HG03558 (cell line): ENCODE measurements at regions not wholly inside any gene's neighbourhood (a gene's known extent, or its start where the extent isn't known, plus 50 kb on each side); places are given as distances from the start of the nearest gene placed in this dataset.
"Not testable (repeated sequence)": the region's sequence is repeated elsewhere in the genome, so short reads cannot be mapped to it uniquely, and the experiment has no call there.

Source experiments
- ATAC-seq: cut with Tn5 transposase; IDR thresholded peaks from one replicate; pipeline ENCODE4 v1.9.1; 2021; ENCODE audit warnings: moderate number of reproducible peaks; ENCODE audit not compliant: unreplicated experiment; ENCODE audit errors: extremely low read depth

DNA sequence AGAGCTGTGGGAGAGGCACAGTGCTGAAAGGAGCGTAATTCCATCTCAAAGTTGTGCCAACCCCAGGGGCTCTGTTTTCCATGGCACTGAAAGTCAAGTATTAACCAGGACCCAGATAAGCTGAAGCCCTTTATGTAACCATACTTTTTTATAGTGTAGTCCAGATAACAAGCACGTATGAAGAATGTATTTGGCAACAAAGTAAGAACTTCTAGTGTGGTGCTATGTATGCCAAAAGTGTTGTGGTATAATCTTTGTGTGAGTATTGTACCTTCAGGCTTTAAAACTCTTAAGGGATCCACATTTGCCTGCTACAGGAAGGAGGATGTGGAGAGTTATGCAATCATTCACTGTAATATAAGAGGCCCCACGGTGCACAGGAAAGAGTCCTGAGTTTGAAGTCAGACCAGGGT is 129.4 kb downstream of the IBTK start:
- no peak for ATAC-seq

DNA sequence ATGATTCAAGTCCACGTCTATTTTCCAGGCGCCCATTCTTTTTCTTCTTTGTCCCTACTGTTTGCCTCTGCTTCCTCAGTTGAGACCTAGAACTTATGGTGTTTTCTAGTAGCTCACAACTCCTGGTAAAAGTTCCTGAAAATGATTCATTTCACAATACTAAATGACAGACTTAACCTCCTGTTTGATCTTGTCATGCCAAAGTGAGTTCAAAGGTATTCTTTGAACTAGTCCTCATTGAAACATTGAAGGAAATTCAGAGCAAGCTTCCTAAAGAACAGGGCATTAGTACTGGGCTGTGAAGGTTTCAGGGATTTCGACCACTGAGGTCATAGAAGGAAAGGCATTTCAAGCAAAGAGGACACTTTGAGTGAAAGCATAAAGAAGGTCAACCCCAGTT is 132.8 kb downstream of the IBTK start:
- no peak for ATAC-seq

DNA sequence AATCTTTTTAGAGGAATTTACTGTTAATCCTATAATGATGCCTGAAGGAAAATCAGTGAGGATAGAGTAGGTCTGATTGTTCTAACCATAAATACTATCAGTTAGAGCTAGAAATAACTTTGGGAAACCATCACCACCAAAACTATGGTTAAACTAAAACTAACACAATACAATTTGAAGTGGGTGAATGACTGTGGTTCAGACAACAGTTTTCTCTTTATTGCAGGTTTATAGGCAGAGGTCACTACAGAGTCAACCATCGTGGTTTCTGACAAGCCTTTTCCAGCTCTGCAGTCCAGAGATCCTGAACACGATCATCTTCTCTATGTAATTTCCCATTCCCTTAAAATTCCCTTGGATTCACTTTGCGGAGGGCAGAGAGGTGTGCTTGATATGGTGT is 134.3 kb downstream of the IBTK start:
- no peak for ATAC-seq

- no peak for ATAC-seq
Measured at GRCh38 chr6:82111818-82112217, 135.7 kb downstream of the IBTK start.

- ATAC-seq = no peak
Measured at GRCh38 chr6:82111114-82111513, 136.4 kb downstream of the IBTK start.

DNA sequence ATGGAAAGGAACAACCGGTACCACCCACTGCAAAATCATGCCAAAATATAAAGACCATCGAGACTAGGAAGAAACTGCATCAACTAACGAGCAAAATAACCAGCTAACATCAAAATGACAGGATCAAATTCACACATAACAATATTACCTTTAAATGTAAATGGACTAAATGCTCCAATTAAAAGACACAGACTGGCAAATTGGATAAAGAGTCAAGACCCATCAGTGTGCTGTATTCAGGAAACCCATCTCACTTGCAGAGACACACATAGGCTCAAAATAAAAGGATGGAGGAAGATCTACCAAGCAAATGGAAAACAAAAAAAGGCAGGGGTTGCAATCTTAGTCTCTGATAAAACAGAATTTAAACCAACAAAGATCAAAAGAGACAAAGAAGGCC is 144.4 kb downstream of the IBTK start:
- not testable (repeated sequence) for ATAC-seq

GRCh38 chr6:82101374-82102114 is 146.0 kb downstream of the IBTK start:
- not testable (repeated sequence) for ATAC-seq

DNA sequence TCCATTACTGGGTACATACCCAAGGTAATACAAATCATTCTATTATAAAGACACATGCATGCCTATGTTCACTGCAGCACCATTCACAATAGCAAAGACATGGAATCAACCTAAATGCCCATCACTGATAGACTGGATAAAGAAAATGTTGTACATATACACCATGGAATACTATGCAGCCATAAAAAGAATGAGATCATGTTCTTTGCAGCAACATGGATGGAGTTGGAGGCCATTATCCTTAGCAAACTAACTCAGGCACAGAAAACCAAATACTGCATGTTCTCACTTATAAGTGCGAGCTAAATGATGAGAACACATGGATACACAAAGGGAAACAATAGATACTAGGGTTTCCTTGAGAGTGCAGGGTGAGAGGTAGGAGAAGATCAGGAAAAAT is 146.8 kb downstream of the IBTK start:
- not testable (repeated sequence) for ATAC-seq

DNA sequence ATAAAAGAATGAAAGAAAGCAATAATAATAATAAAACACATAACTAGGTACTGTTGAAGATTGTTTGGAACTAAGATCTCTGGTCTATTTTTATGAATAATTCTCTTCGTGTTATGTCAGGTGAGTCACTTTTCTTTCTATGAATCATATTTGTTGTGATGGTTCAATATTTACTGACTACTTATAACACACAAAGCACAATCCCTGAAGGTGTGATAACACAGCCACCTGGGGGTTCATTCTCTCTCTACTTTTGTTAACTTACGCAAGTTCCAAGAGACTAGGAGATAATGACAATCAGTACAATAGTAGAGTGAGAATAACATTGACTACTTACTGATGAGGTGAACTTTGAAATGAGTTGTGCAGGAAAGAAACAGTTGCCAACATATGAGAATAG is 149.9 kb downstream of the IBTK start:
- no peak for ATAC-seq

- no peak for ATAC-seq
Measured at GRCh38 chr6:82095091-82095490, 152.5 kb downstream of the IBTK start.

DNA sequence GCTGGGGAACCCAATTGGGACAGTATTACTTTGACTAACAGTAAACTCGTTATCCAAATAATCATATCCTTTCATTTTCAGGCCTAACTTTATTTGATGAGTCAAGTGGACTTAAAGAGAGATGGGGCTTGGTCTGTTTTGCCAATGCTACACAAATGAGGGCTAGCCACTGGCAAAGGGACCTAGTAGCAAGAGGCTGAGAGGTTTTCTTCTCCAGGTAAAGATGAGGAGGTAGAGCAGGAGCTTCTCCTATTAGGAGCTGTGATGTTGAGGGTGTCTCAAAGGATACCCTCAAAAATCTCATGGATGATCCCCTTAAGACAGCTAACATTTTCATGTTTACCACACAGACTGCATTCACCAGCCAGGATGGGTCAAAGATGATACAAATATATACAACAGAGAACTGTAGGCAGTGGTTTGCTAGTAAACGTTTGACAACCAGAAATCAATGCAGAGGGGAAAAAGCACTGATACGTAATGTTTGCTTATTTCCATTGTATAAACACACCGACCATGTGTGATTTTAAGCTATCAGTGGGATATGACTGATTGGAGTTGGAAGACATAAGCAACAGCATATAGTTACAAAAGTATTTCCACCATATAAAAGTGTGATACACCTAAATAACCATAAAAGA is 153.3 kb downstream of the IBTK start:
- ATAC-seq = no peak

- ATAC-seq = no peak
Measured at GRCh38 chr6:82088978-82089771, 158.4 kb downstream of the IBTK start.

DNA sequence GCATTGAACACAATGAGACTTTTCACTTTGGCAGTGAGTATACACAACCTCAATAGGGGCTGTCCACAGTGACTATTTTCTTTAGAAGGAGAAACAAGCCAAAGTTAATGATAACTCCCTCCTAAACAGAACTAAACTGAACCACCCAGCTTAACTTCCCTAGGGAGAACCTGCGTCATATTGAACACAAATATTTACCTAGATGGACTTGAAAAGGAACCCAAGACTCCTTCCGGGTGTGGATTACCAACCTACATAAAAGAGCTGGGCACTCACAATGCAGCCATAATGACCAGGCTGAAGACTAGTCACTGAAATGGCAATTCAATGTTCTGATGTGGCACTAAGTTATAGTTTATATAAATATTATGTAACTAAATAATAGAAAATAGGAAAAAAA is 160.6 kb downstream of the IBTK start:
- ATAC-seq = no peak

DNA sequence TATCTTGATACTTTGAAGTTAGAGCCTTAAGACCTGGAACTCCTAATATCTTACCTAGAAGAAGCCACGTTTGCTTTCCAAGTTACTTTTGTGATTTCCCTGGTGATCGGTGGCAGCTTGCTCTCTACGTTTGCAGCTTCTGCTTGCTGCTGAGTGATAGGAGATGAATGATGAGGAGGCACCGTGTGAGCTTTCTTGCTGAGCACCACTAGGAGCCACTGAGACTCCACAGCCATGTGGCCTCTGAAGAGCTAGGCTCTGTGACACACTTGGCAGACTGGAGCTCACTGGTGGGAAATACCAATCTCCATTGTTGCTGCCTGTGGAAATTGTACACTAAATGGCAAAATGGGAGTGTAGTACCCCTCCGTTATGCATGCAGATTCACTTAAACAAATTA is 161.8 kb downstream of the IBTK start:
- ATAC-seq = no peak

- ATAC-seq = no peak
Measured at GRCh38 chr6:82084324-82084920, 163.1 kb downstream of the IBTK start.

DNA sequence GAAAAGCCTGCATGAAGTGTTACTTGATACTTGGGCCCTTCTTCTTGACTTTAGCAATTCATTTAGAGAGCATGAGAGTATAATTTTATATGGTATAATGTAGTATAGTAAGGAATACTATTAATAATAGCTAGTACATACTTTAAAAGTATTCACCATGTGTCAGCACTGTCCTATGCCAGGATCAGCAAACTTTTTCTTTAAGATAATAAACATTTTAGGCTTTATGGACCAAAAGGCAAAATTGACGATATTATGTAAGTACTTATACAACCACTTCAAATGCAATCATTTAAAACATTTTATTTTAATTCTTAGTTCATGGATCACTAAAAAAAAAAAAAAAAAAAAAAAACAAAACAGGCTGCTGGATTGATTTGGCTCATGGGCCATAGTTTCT is 163.9 kb downstream of the IBTK start:
- no peak for ATAC-seq

- ATAC-seq = no peak
Measured at GRCh38 chr6:82080767-82081166, 166.8 kb downstream of the IBTK start.

DNA sequence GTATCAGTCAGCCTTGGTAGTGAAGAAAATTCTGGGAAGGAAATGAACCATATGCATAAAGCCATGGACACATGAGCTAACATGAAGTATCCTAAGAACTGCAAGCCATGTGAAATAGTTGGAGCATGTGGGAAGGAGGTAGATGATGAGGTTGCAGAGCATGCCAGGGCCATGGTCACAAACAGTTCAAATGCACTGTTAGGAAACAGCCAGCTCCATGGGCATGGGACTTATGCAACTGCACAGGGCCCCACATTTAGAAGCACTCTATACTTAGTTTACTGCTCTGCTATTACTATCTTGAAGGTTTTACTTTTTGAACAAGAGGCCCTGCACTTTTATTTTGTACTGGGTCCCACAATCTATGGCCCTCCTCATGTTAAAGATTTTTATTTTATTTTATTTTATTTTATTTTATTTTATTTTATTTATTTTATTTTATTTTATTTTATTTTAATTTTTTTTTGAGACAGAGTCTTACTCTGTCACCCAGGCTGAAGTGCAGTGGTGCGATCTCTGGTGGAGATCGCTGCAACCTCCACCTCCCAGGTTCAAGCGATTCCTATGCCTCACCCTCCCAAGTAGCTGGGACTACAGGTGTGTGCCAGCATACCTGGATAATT is 169.1 kb downstream of the IBTK start:
- ATAC-seq = no peak

DNA sequence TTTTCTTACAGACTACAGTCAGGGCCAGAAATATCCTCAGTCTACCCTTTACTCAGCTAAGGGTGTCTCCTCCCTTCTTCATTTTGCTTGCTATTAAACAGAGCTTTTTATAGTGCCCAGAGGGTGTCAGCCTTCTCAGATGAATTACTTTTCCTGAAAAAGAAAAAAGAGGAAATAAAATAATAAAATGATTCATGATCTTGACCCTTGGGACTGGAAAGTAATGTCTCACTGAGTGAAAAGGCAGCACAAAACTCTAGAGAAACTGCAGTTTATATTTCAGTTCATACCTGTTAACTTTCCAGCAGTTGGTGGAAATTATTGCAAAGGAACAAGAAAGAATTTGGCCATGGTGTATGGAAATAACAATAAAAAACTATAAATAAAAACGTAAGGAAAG is 170.6 kb downstream of the IBTK start:
- ATAC-seq = no peak

- no peak for ATAC-seq
Measured at GRCh38 chr6:82074556-82074955, 173.0 kb downstream of the IBTK start.
